WTC11 (cell line): ENCODE measurements at regions not wholly inside any gene's neighbourhood (a gene's known extent, or its start where the extent isn't known, plus 50 kb on each side); places are given as distances from the start of the nearest gene placed in this dataset.
A peak's percentile ranks its signal among the peaks of the same experiment; 100 is the strongest.

Experiments used
- ATAC-seq: fragments of 200-7000 bp; cut with Tn5 transposase; 2 replicates; pipeline ENCODE4 v1.10.0; 2021; ENCODE audit warnings: mild to moderate bottlenecking, moderate library complexity
- CTCF ChIA-PET: fragments of 300-600 bp; sonication (Branson Sonifier 250); formaldehyde crosslinking; loops from one replicate; lab custom pipeline; 2021; ENCODE audit warnings: antibody characterized with exemption; lab: Charles Lee
- POLR2A ChIA-PET: fragments of 350-600 bp; sonication (Branson Sonifier 250); formaldehyde crosslinking; loops from one replicate; lab custom pipeline; 2021; ENCODE audit warnings: antibody characterized with exemption; lab: Charles Lee
- DNase-seq: peaks from one replicate; pipeline ENCODE4 v3.0.0; 2021; ENCODE audit warnings: low spot score
- H3K27ac Mint-ChIP-seq: 2 replicates; pipeline ENCODE4 v1.8.0; 2021; ENCODE audit warnings: mixed read lengths
- H3K27me3 Mint-ChIP-seq: 2 replicates; pipeline ENCODE4 v1.8.0; 2021; ENCODE audit warnings: low read depth, mild to moderate bottlenecking, moderate library complexity, mixed read lengths
- H3K36me3 Mint-ChIP-seq: 2 replicates; pipeline ENCODE4 v1.8.0; 2021; ENCODE audit warnings: mixed read lengths
- H3K4me1 Mint-ChIP-seq: 2 replicates; pipeline ENCODE4 v1.8.0; 2022; ENCODE audit warnings: mixed read lengths
- H3K4me3 Mint-ChIP-seq: 2 replicates; pipeline ENCODE4 v1.8.0; 2021; ENCODE audit warnings: mild to moderate bottlenecking, moderate library complexity, mixed read lengths
- H3K9me3 Mint-ChIP-seq: 2 replicates; pipeline ENCODE4 v1.8.0; 2021; ENCODE audit warnings: mixed read lengths
- E2F1 ChIP-seq: sonication (generic); formaldehyde crosslinking; IDR thresholded peaks from 2 replicates; pipeline ENCODE4 v1.8.0; 2022; ENCODE audit warnings: mild to moderate bottlenecking, missing genetic modification reagents
- ERG ChIP-seq: fragments of 250-450 bp; sonication (Bioruptor Pico); IDR thresholded peaks from 2 replicates; pipeline ENCODE4 v1.8.0; 2021; ENCODE audit warnings: mild to moderate bottlenecking
- FOXJ3 ChIP-seq: sonication (generic); formaldehyde crosslinking; IDR thresholded peaks from 2 replicates; pipeline ENCODE4 v1.9.0; 2021; ENCODE audit warnings: missing genetic modification reagents, mild to moderate bottlenecking, borderline replicate concordance
- FOXP1 ChIP-seq: sonication (generic); formaldehyde crosslinking; IDR thresholded peaks from 2 replicates; pipeline ENCODE4 v1.8.0; 2022; ENCODE audit warnings: missing genetic modification reagents, mild to moderate bottlenecking, moderate library complexity, borderline replicate concordance
- GABPB1 ChIP-seq: sonication (generic); formaldehyde crosslinking; IDR thresholded peaks from 2 replicates; pipeline ENCODE4 v1.8.1; 2023; ENCODE audit warnings: mild to moderate bottlenecking, missing genetic modification reagents
- IRF2 ChIP-seq: sonication (generic); formaldehyde crosslinking; IDR thresholded peaks from 2 replicates; pipeline ENCODE4 v1.8.0; 2022; ENCODE audit warnings: low read depth, missing genetic modification reagents, borderline replicate concordance
- JAZF1 ChIP-seq: fragments of 250-450 bp; sonication (Bioruptor Pico); IDR thresholded peaks from 2 replicates; pipeline ENCODE4 v1.9.0; 2021; ENCODE audit warnings: moderate library complexity, mild to moderate bottlenecking, inconsistent platforms
- KAT7 ChIP-seq: sonication (generic); formaldehyde crosslinking; IDR thresholded peaks from 2 replicates; pipeline ENCODE4 v1.8.1; 2023; ENCODE audit warnings: missing genetic modification reagents, mild to moderate bottlenecking, borderline replicate concordance
- MLX ChIP-seq: sonication (generic); formaldehyde crosslinking; IDR thresholded peaks from 2 replicates; pipeline ENCODE4 v1.8.1; 2023; ENCODE audit warnings: mild to moderate bottlenecking, missing genetic modification reagents, moderate library complexity
- NFE2L1 ChIP-seq: sonication (generic); formaldehyde crosslinking; IDR thresholded peaks from 2 replicates; pipeline ENCODE4 v1.8.1; 2023; ENCODE audit warnings: missing genetic modification reagents
- NR2C2 ChIP-seq: sonication (generic); formaldehyde crosslinking; IDR thresholded peaks from 2 replicates; pipeline ENCODE4 v1.8.0; 2022; ENCODE audit warnings: mild to moderate bottlenecking, missing genetic modification reagents
- NR3C1 ChIP-seq: sonication (generic); formaldehyde crosslinking; conservative IDR thresholded peaks from 2 replicates; pipeline ENCODE4 v1.8.1; 2023; ENCODE audit warnings: low read depth, mild to moderate bottlenecking, missing genetic modification reagents
- SMAD4 ChIP-seq: sonication (generic); formaldehyde crosslinking; IDR thresholded peaks from 2 replicates; pipeline ENCODE4 v1.8.0; 2022; ENCODE audit warnings: mild to moderate bottlenecking, missing genetic modification reagents
- SP1 ChIP-seq: sonication (generic); formaldehyde crosslinking; conservative IDR thresholded peaks from 2 replicates; pipeline ENCODE4 v1.8.1; 2022; ENCODE audit warnings: missing genetic modification reagents
- TCF7 ChIP-seq: sonication (generic); formaldehyde crosslinking; IDR thresholded peaks from 2 replicates; pipeline ENCODE4 v1.8.0; 2022; ENCODE audit warnings: mild to moderate bottlenecking, low read depth, missing genetic modification reagents, moderate library complexity
- TEAD1 ChIP-seq: sonication (generic); formaldehyde crosslinking; IDR thresholded peaks from 2 replicates; pipeline ENCODE4 v1.8.0; 2022; ENCODE audit warnings: mild to moderate bottlenecking, missing genetic modification reagents
- TEAD4 ChIP-seq: sonication (generic); formaldehyde crosslinking; IDR thresholded peaks from 2 replicates; pipeline ENCODE4 v1.8.0; 2022; ENCODE audit warnings: mild to moderate bottlenecking, missing genetic modification reagents
- TP53 ChIP-seq: sonication (generic); formaldehyde crosslinking; IDR thresholded peaks from 2 replicates; pipeline ENCODE4 v1.8.1; 2023; ENCODE audit warnings: mild to moderate bottlenecking, missing genetic modification reagents
- ZNF138 ChIP-seq: sonication (generic); formaldehyde crosslinking; conservative IDR thresholded peaks from 2 replicates; pipeline ENCODE4 v1.8.1; 2022; ENCODE audit warnings: mild to moderate bottlenecking, moderate library complexity, missing genetic modification reagents
- ZNF281 ChIP-seq: sonication (generic); formaldehyde crosslinking; IDR thresholded peaks from 2 replicates; pipeline ENCODE4 v1.8.0; 2023; ENCODE audit warnings: mild to moderate bottlenecking, missing genetic modification reagents
- ZNF396 ChIP-seq: fragments of 250-450 bp; sonication (Bioruptor Pico); IDR thresholded peaks from 2 replicates; pipeline ENCODE4 v1.8.0; 2021; ENCODE audit warnings: mild to moderate bottlenecking, moderate library complexity, borderline replicate concordance
- ZNF425 ChIP-seq: fragments of 250-450 bp; sonication (Bioruptor Pico); conservative IDR thresholded peaks from 2 replicates; pipeline ENCODE4 v1.9.0; 2021; ENCODE audit warnings: mild to moderate bottlenecking
- ZNF671 ChIP-seq: fragments of 250-450 bp; sonication (Bioruptor Pico); IDR thresholded peaks from 2 replicates; pipeline ENCODE4 v1.8.0; 2021; ENCODE audit warnings: mild to moderate bottlenecking
- TF ChIP-seq, protein P1 (sequence below): sonication (generic); formaldehyde crosslinking; IDR thresholded peaks from 2 replicates; pipeline ENCODE4 v1.8.1; 2022; ENCODE audit warnings: mild to moderate bottlenecking, missing genetic modification reagents, moderate library complexity, borderline replicate concordance

GRCh38 chr14:53567236-53567780, 389.3 kb downstream of the BMP4 start:
- ChIA-PET CTCF (no interaction called here), POLR2A (no interaction called here)
- Mint-ChIP-seq H3K27me3 (no peaks in the 10 kb centered on the region), H3K4me3 (no peak overlapping the region), H3K36me3 (peaks cover 4% of the 10 kb centered on the region), H3K27ac (no peak overlapping the region), H3K4me1 (peaks cover 31% of the 10 kb centered on the region), H3K9me3 (peaks cover 40% of the 10 kb centered on the region)
- TF ChIP-seq IRF2 (CRISPR knock-in tag), result no peak
- TF ChIP-seq E2F1, result no peak
- no peak for TF ChIP-seq GABPB1 (CRISPR knock-in tag)
- no peak for TF ChIP-seq JAZF1 (CRISPR knock-in tag)
- no peak for TF ChIP-seq TEAD4 (CRISPR knock-in tag)
- no peak for TF ChIP-seq NR2C2 (CRISPR knock-in tag)
- TF ChIP-seq NFE2L1 (CRISPR knock-in tag), result no peak
- no peak for TF ChIP-seq SMAD4 (CRISPR knock-in tag)
- no peak for TF ChIP-seq SP1 (CRISPR knock-in tag)
- no peak for TF ChIP-seq FOXP1 (CRISPR knock-in tag)
- TF ChIP-seq, protein P1, sequence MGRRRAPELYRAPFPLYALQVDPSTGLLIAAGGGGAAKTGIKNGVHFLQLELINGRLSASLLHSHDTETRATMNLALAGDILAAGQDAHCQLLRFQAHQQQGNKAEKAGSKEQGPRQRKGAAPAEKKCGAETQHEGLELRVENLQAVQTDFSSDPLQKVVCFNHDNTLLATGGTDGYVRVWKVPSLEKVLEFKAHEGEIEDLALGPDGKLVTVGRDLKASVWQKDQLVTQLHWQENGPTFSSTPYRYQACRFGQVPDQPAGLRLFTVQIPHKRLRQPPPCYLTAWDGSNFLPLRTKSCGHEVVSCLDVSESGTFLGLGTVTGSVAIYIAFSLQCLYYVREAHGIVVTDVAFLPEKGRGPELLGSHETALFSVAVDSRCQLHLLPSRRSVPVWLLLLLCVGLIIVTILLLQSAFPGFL (CRISPR knock-in tag), result no peak
- TF ChIP-seq TP53, result no peak
- TF ChIP-seq ZNF425 (CRISPR knock-in tag), result no peak
- no peak for TF ChIP-seq KAT7 (CRISPR knock-in tag)
- ATAC-seq (peak; percentile 83), DNase-seq (no peak)

GRCh38 chr14:53564870-53565269, 391.8 kb downstream of the BMP4 start:
- H3K36me3 Mint-ChIP-seq, result peaks cover 11% of the 10 kb centered on the region
- no peak overlapping the region for H3K4me3 Mint-ChIP-seq
- TF ChIP-seq ZNF138 (CRISPR knock-in tag) (no peak), ZNF671 (no peak), MLX (no peak)
- DNase-seq (no peak), ATAC-seq (no peak)
- H3K27ac Mint-ChIP-seq, result no peak overlapping the region
- peaks cover 62% of the 10 kb centered on the region for H3K9me3 Mint-ChIP-seq
- H3K4me1 Mint-ChIP-seq, result peaks cover 9% of the 10 kb centered on the region
- CTCF ChIA-PET, result interaction anchor here (1.2 kb wide), 1 partner anchor 25 kb away, joined by 3 read pairs; no protein-coding TSS in a partner anchor
- POLR2A ChIA-PET, result no interaction called here
- no peaks in the 10 kb centered on the region for H3K27me3 Mint-ChIP-seq

- Mint-ChIP-seq H3K36me3 (peaks cover 11% of the 10 kb centered on the region), H3K27ac (no peak overlapping the region), H3K9me3 (peaks cover 62% of the 10 kb centered on the region), H3K4me3 (no peak overlapping the region), H3K4me1 (peaks cover 9% of the 10 kb centered on the region), H3K27me3 (no peaks in the 10 kb centered on the region)
- ChIA-PET CTCF (interaction anchor here (1.2 kb wide), 1 partner anchor 24 kb away, joined by 3 read pairs; no protein-coding TSS in a partner anchor), POLR2A (no interaction called here)
- DNase-seq (no peak), ATAC-seq (no peak)
- no peak for TF ChIP-seq ERG (CRISPR knock-in tag)
- no peak for TF ChIP-seq KAT7 (CRISPR knock-in tag)
- no peak for TF ChIP-seq ZNF396
- TF ChIP-seq TCF7 (CRISPR knock-in tag), result no peak
- no peak for TF ChIP-seq NR3C1
- no peak for TF ChIP-seq FOXJ3 (CRISPR knock-in tag)
- TF ChIP-seq MLX, result no peak
- TF ChIP-seq TEAD1 (CRISPR knock-in tag), result no peak
- no peak for TF ChIP-seq ZNF281 (CRISPR knock-in tag)
Measured at GRCh38 chr14:53563628-53564027, 393.0 kb downstream of the BMP4 start.
